ENCODE measurements at regions not wholly inside any gene's neighbourhood (a gene's known extent, or its start where the extent isn't known, plus 50 kb on each side); places are given as distances from the start of the nearest gene placed in this dataset.

GRCh38 chr5:2240118-2240904 lies 357.6 kb upstream of the IRX4 start:
- TF ChIP-seq GATA1 (IDR thresholded peaks at IDR 0.05; ENCODE audit: low read depth, low read length) (no peak), POLR2A (IDR thresholded peaks at IDR 0.05; ENCODE audit: low read length) (no peak)
- no peak for DNase-seq

GRCh38 chr5:2239201-2239910 lies 356.6 kb upstream of the IRX4 start:
- TF ChIP-seq POLR2A (IDR thresholded peaks at IDR 0.05; ENCODE audit: low read length) (no peak), GATA1 (IDR thresholded peaks at IDR 0.05; ENCODE audit: low read depth, low read length) (no peak)

DNA sequence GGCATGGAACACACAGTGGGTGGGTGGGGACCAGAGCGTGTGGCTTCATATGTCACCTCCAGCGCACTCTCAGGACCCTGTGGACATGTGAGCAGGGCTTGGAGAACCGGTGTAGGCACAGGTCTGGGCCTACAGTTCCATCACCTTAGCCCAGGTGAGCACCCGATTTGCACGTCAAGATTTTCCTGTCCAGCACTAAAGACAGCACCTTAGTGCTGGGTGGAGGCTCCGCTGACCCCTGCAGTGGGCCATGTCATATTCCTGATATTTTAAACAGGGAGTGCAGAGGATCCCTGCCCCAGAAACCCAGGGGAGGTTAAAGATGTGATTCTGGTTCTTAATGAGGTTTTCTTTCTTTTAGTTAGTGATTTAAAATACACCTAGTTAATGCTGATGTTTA lies 356.0 kb upstream of the IRX4 start:
- no peak for TF ChIP-seq POLR2A (IDR thresholded peaks at IDR 0.05; ENCODE audit: low read length)
- TF ChIP-seq GATA1 (IDR thresholded peaks at IDR 0.05; ENCODE audit: low read depth, low read length), result no peak
- DNase-seq, result no peak

More at GRCh38 chr5:2239201-2239910, 356.6 kb upstream of the IRX4 start:
- DNase-seq, result no peak

DNA sequence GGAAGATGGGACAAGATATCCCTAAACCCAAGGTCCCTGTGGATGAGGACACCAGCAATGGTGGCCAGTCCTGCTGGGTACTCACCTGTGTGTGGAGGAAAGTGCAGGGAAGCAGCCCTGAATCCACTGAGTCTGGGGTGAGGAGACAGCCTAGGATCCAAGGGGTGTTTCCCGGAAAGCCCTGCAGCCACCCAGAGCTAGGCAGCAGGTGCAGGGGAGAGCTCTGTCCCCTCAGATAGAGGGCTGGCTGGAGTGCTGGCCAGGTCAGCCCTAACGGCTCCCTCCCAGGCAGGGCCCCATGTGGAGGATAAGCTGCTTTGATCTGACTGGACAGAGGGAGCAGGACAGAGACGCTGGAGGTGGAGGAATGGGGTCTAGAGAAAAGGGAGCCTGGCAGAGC lies 344.7 kb upstream of the IRX4 start:
- TF ChIP-seq GATA1 (IDR thresholded peaks at IDR 0.05; ENCODE audit: low read depth, low read length), result no peak
- TF ChIP-seq POLR2A (IDR thresholded peaks at IDR 0.05; ENCODE audit: low read length), result no peak

DNA sequence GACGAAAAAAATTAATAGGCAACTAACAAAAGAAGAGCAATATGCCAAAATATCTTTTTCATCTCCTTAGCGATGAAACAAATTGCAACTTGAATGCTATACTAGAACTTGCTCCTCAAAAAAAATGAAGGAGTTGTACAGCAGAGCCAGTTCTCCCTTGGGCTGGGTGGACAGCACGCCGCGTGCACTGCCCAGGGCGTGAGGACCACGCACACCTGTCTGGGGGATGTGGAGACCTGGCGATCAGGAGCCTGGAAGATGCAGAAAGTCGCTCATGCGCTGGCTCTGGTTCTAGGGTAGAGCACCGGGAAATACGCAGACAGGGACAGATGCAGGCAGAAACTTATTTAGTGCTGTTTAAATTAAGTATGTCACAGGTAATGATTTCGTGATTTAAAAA lies 342.0 kb upstream of the IRX4 start:
- DNase-seq, result no peak

More for the DNA sequence above, 344.7 kb upstream of the IRX4 start:
- DNase-seq, result no peak

GRCh38 chr5:2223303-2223702 lies 340.6 kb upstream of the IRX4 start:
- DNase-seq, result no peak
- TF ChIP-seq GATA1 (IDR thresholded peaks at IDR 0.05; ENCODE audit: low read depth, low read length) (no peak), POLR2A (IDR thresholded peaks at IDR 0.05; ENCODE audit: low read length) (no peak)

More for the DNA sequence above, 342.0 kb upstream of the IRX4 start:
- no peak for TF ChIP-seq GATA1 (IDR thresholded peaks at IDR 0.05; ENCODE audit: low read depth, low read length)
- TF ChIP-seq POLR2A (IDR thresholded peaks at IDR 0.05; ENCODE audit: low read length), result no peak

DNA sequence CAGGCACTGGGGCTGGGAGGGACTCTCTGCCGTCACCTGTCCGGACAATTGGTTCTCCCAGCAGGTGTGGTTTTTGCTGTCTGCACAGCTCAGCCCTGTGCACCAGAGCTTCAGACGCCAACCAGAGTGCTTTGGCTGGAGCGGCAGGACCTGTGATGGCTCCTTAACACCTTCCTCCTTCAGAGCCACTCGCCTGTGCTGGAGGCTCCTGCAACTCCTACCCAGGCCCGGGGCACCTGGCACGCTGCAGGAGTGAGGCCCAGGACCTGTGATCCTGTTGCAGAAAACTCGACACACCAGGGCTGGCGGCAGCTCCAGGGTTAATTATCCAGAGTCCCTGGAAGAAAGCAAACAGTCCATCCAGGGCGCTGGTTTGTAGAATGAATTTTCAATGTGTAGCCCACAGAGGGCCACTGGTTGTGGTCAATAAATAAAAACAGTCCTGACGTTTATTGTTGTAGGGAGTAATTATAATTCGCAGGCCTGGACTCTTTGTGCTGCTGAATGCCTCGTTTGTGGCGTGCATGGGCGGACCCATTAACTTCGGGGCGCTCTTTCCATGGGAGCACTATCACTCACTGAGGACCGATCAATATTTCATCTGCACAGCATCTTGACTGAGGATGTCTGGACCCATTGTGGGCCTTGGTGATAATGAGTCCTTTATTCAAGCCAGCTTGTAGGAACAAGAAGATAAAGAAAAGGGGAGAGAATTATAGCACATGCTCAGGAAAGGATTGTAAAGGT lies 339.7 kb upstream of the IRX4 start:
- no peak for DNase-seq
- no peak for TF ChIP-seq POLR2A (IDR thresholded peaks at IDR 0.05; ENCODE audit: low read length)
- no peak for TF ChIP-seq GATA1 (IDR thresholded peaks at IDR 0.05; ENCODE audit: low read depth, low read length)

DNA sequence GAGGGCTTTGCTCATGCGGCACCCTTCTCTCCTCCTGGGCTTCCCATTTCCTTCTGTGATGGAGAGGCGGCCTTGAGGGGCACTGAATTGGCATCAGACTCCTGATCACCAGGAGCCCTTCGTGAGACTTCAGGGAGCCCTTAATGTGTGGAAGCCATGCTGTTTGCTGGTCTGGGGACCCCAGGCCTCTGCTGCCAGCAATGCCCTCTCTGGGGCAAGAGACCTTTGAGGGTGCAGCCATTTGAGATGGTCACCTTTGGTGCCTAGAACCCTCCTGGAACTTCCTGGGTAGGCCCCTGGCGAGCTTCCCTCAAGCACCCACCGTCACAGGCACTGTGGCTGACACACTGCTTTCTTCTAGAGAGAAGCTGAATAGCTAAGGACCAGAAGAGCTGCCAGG lies 338.7 kb upstream of the IRX4 start:
- no peak for TF ChIP-seq GATA1 (IDR thresholded peaks at IDR 0.05; ENCODE audit: low read depth, low read length)
- no peak for TF ChIP-seq POLR2A (IDR thresholded peaks at IDR 0.05; ENCODE audit: low read length)

GRCh38 chr5:2220741-2221140 lies 338.0 kb upstream of the IRX4 start:
- no peak for DNase-seq
- TF ChIP-seq POLR2A (IDR thresholded peaks at IDR 0.05; ENCODE audit: low read length), result no peak
- TF ChIP-seq GATA1 (IDR thresholded peaks at IDR 0.05; ENCODE audit: low read depth, low read length), result no peak

More for the DNA sequence above, 338.7 kb upstream of the IRX4 start:
- DNase-seq, result no peak

- TF ChIP-seq GATA1 (IDR thresholded peaks at IDR 0.05; ENCODE audit: low read depth, low read length) (no peak), POLR2A (IDR thresholded peaks at IDR 0.05; ENCODE audit: low read length) (no peak)
- no peak for DNase-seq
Measured at GRCh38 chr5:2219149-2219776, 336.5 kb upstream of the IRX4 start.

DNA sequence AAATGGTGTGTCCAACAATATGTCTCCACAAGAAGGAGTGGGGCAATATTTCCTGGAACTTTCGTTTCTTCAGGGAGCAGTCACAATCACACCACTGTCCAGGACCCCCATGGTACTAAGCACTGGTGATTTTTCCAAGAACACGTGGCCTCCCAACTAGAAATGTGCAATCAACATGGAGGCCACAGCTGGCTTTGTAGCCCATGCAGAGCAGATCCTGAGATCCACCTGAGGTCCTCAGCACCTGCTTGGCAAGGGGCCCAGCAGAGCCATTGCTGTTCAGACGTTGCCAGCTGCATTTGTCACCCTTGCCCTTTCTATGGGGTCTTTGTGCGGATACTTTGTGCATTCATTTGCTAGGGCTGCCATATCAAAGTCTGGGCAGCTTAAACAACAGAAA lies 334.5 kb upstream of the IRX4 start:
- TF ChIP-seq GATA1 (IDR thresholded peaks at IDR 0.05; ENCODE audit: low read depth, low read length) (no peak), POLR2A (IDR thresholded peaks at IDR 0.05; ENCODE audit: low read length) (no peak)
- no peak for DNase-seq

- no peak for TF ChIP-seq GATA1 (IDR thresholded peaks at IDR 0.05; ENCODE audit: low read depth, low read length)
- no peak for TF ChIP-seq POLR2A (IDR thresholded peaks at IDR 0.05; ENCODE audit: low read length)
- DNase-seq, result no peak
Measured at GRCh38 chr5:2214910-2215590, 332.3 kb upstream of the IRX4 start.

- no peak for DNase-seq
- TF ChIP-seq GATA1 (IDR thresholded peaks at IDR 0.05; ENCODE audit: low read depth, low read length) (no peak), POLR2A (IDR thresholded peaks at IDR 0.05; ENCODE audit: low read length) (no peak)
Measured at GRCh38 chr5:2213121-2213730, 330.5 kb upstream of the IRX4 start.
